BLaER1 (cell line): ENCODE measurements at regions not wholly inside any gene's neighbourhood (a gene's known extent, or its start where the extent isn't known, plus 50 kb on each side); places are given as distances from the start of the nearest gene placed in this dataset.

Experiments
- H3K27ac ChIP-seq: shearing (Covaris generic); formaldehyde crosslinking; 2 replicates; pipeline ENCODE4 v1.8.1; 2022
- H3K27me3 ChIP-seq: shearing (Covaris generic); formaldehyde crosslinking; 2 replicates; pipeline ENCODE4 v1.8.1; 2022
- H3K36me3 ChIP-seq: shearing (Covaris generic); formaldehyde crosslinking; 2 replicates; pipeline ENCODE4 v1.8.1; 2022
- H3K4me1 ChIP-seq: shearing (Covaris generic); formaldehyde crosslinking; 2 replicates; pipeline ENCODE4 v1.8.1; 2022
- H3K4me2 ChIP-seq: shearing (Covaris generic); formaldehyde crosslinking; 2 replicates; pipeline ENCODE4 v1.8.1; 2022
- H3K4me3 ChIP-seq: shearing (Covaris generic); formaldehyde crosslinking; 2 replicates; pipeline ENCODE4 v1.8.1; 2022
- H3K9ac ChIP-seq: shearing (Covaris generic); formaldehyde crosslinking; 2 replicates; pipeline ENCODE4 v1.8.1; 2022
- H3K9me3 ChIP-seq: shearing (Covaris generic); formaldehyde crosslinking; 2 replicates; pipeline ENCODE4 v1.8.1; 2022
- H4K20me1 ChIP-seq: shearing (Covaris generic); formaldehyde crosslinking; 2 replicates; pipeline ENCODE4 v1.8.1; 2022
- Cebpa-rat ChIP-seq: shearing (Covaris generic); IDR thresholded peaks from 2 replicates; pipeline ENCODE4 v1.8.1; 2022

GRCh38 chr5:11973469-11973868 is 69.2 kb upstream of the CTNND2 start:
- Histone ChIP-seq H3K4me1 (no peaks in the 10 kb centered on the region), H3K27ac (no peak overlapping the region), H3K4me2 (no peak overlapping the region), H3K36me3 (no peaks in the 10 kb centered on the region), H3K4me3 (no peak overlapping the region), H3K27me3 (no peaks in the 10 kb centered on the region), H3K9ac (no peak overlapping the region), H3K9me3 (no peaks in the 10 kb centered on the region), H4K20me1 (no peaks in the 10 kb centered on the region)
- TF ChIP-seq Cebpa-rat = no peak

GRCh38 chr5:11963227-11963626 is 59.0 kb upstream of the CTNND2 start:
- H3K9me3 ChIP-seq = no peaks in the 10 kb centered on the region
- H3K27ac ChIP-seq = no peak overlapping the region
- no peak overlapping the region for H3K9ac ChIP-seq
- no peak overlapping the region for H3K4me3 ChIP-seq
- H3K4me2 ChIP-seq = no peak overlapping the region
- H3K4me1 ChIP-seq = no peaks in the 10 kb centered on the region
- H4K20me1 ChIP-seq = no peaks in the 10 kb centered on the region
- no peak for TF ChIP-seq Cebpa-rat
- no peaks in the 10 kb centered on the region for H3K36me3 ChIP-seq
- no peaks in the 10 kb centered on the region for H3K27me3 ChIP-seq

- Histone ChIP-seq H3K4me2 (no peak overlapping the region), H3K9me3 (no peaks in the 10 kb centered on the region), H3K4me1 (no peaks in the 10 kb centered on the region), H3K4me3 (no peak overlapping the region), H4K20me1 (no peaks in the 10 kb centered on the region), H3K27ac (no peak overlapping the region), H3K27me3 (no peaks in the 10 kb centered on the region), H3K36me3 (no peaks in the 10 kb centered on the region), H3K9ac (no peak overlapping the region)
- TF ChIP-seq Cebpa-rat = no peak
Measured at GRCh38 chr5:11962122-11962521, 57.9 kb upstream of the CTNND2 start.

GRCh38 chr5:11958321-11958720 is 54.1 kb upstream of the CTNND2 start:
- no peaks in the 10 kb centered on the region for H4K20me1 ChIP-seq
- H3K36me3 ChIP-seq = no peaks in the 10 kb centered on the region
- no peak for TF ChIP-seq Cebpa-rat
- H3K4me2 ChIP-seq = no peak overlapping the region
- no peaks in the 10 kb centered on the region for H3K9me3 ChIP-seq
- H3K9ac ChIP-seq = no peak overlapping the region
- H3K4me1 ChIP-seq = no peaks in the 10 kb centered on the region
- no peak overlapping the region for H3K27ac ChIP-seq
- H3K4me3 ChIP-seq = no peak overlapping the region
- no peaks in the 10 kb centered on the region for H3K27me3 ChIP-seq

GRCh38 chr5:11955331-11955730 is 51.1 kb upstream of the CTNND2 start:
- H3K27ac ChIP-seq = no peak overlapping the region
- no peaks in the 10 kb centered on the region for H3K9me3 ChIP-seq
- H3K27me3 ChIP-seq = no peaks in the 10 kb centered on the region
- H3K4me1 ChIP-seq = no peaks in the 10 kb centered on the region
- no peak overlapping the region for H3K4me3 ChIP-seq
- no peak overlapping the region for H3K9ac ChIP-seq
- TF ChIP-seq Cebpa-rat = no peak
- no peak overlapping the region for H3K4me2 ChIP-seq
- no peaks in the 10 kb centered on the region for H3K36me3 ChIP-seq
- no peaks in the 10 kb centered on the region for H4K20me1 ChIP-seq
